Stomach smooth muscle (tissue), 2 donors: ENCODE measurements at regions not wholly inside any gene's neighbourhood (a gene's known extent, or its start where the extent isn't known, plus 50 kb on each side); places are given as distances from the start of the nearest gene placed in this dataset.

Source experiments
- H3K27ac ChIP-seq: one replicate; pipeline ENCODE4 v1.7.0; 2013; ENCODE audit warnings: mild to moderate bottlenecking, low read length, inconsistent platforms
- H3K27me3 ChIP-seq, 2 donors: one replicate each; pipeline ENCODE4 v1.7.0; 2013; ENCODE audit warnings: low read length in 2 of 2; ENCODE audit not compliant: insufficient read depth in 2 of 2, control insufficient read depth in 1 of 2
- H3K36me3 ChIP-seq, 2 donors: one replicate each; pipeline ENCODE4 v1.7.0; 2013; ENCODE audit warnings: low read length in 2 of 2; ENCODE audit not compliant: control insufficient read depth in 2 of 2, insufficient read depth in 2 of 2
- H3K4me1 ChIP-seq: one replicate; pipeline ENCODE4 v1.7.0; 2013; ENCODE audit warnings: low read length; ENCODE audit not compliant: control insufficient read depth, insufficient read depth
- H3K4me3 ChIP-seq, 2 donors: one replicate each; pipeline ENCODE4 v1.7.0; 2013; ENCODE audit warnings: low read length in 2 of 2
- H3K9ac ChIP-seq, 2 donors: one replicate each; pipeline ENCODE4 v1.7.0; 2013; ENCODE audit warnings: low read length in 2 of 2, mild to moderate bottlenecking in 1 of 2
- H3K9me3 ChIP-seq, 2 donors: one replicate each; pipeline ENCODE4 v1.7.0; 2013; ENCODE audit warnings: low read length in 2 of 2; ENCODE audit not compliant: control insufficient read depth in 2 of 2
- donor health status: healthy.
- donor health status: Pancreatic carcinoma.

DNA sequence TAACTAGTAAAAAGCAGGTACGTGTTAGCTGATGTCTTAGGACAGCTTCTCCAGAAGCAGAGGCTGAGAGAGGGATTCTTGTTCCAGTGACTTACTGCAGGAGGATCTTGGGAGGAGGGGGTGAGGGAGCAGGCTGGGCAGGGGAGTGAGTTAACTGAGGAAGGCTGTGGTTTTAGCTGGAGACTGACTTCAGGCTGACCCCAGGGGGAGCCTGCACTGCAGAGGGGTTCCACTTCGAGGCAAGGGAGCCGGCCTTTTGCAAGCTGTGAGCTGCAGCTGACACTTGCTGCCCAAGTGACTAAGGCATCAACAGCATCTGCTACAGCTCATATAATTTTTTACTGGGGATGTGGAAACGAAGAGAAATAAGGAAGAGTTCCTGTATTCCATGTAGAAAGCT is 50.4 kb upstream of the SOD1 start:
- no peaks in the 10 kb centered on the region for H3K27me3 ChIP-seq
- H3K4me3 ChIP-seq, result no peak overlapping the region
- H3K9ac ChIP-seq, result no peak overlapping the region
- H3K27ac ChIP-seq, result no peak overlapping the region
- no peaks in the 10 kb centered on the region for H3K9me3 ChIP-seq
- no peaks in the 10 kb centered on the region for H3K36me3 ChIP-seq
- no peaks in the 10 kb centered on the region for H3K4me1 ChIP-seq

DNA sequence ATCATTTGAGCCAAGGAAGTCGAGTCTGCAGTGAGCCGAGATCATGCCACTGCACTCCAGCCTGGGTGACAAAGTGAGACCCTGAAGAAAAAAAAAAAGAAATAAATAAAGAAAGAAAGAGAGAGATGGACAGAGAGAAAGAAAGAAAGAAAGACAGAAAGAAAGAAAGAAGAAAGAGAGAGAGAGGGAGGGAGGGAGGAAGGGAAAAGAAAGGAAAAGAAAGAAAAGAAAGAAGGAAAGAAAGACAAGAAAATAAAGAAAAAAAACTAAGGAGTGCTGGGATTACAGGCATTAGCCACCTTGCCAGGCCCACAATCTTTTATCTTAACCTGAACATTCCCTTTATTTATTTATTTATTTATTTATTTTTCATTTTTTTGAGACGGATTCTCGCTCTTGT is 51.7 kb upstream of the SOD1 start:
- Histone ChIP-seq H3K4me3 (no peak overlapping the region), H3K27ac (no peak overlapping the region), H3K9me3 (no peaks in the 10 kb centered on the region)

DNA sequence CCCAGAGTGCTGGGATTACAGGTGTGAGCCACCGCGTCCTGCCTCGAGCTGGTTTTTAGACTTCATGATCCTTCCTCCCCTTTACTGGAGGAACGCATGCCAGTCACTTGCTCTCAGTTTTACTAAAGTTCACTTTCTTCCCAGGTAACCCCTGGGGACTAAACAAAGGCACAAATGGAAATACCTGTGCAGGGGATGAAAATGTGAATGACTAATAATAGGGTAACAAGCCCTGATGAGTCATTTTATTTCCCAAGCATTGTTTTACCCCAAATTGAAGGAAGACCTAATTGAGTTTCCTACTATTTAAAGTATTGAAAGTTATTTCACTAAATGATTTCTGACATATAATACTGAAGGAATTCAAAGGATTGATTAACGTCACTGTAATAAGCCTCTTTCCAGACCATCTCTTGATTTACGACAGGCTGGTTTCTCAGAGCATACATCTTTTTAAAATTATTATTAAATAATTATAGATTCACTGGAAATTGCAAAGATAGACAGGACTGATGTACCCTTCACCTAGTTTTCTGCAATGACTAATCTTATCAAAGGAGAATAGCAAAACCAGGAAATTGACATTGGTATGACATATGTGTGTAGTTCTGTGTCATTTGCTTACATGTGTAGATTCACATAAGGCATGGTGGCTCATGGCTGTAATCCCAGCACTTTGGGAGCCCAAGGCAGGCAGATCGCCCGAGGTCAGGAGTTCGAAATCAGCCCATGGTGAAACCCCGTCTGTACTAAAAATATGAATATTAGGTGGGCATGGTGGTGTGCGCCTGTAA is 53.2 kb upstream of the SOD1 start:
- H3K4me3 ChIP-seq, result no peak overlapping the region
- H3K36me3 ChIP-seq, result no peaks in the 10 kb centered on the region
- H3K9ac ChIP-seq, result no peak overlapping the region
- no peaks in the 10 kb centered on the region for H3K9me3 ChIP-seq
- H3K27ac ChIP-seq, result no peak overlapping the region
- no peaks in the 10 kb centered on the region for H3K27me3 ChIP-seq
- H3K4me1 ChIP-seq, result no peaks in the 10 kb centered on the region

More for the DNA sequence above, 51.7 kb upstream of the SOD1 start:
- no peak overlapping the region for H3K9ac ChIP-seq
- no peaks in the 10 kb centered on the region for H3K36me3 ChIP-seq
- no peaks in the 10 kb centered on the region for H3K27me3 ChIP-seq
- no peaks in the 10 kb centered on the region for H3K4me1 ChIP-seq

DNA sequence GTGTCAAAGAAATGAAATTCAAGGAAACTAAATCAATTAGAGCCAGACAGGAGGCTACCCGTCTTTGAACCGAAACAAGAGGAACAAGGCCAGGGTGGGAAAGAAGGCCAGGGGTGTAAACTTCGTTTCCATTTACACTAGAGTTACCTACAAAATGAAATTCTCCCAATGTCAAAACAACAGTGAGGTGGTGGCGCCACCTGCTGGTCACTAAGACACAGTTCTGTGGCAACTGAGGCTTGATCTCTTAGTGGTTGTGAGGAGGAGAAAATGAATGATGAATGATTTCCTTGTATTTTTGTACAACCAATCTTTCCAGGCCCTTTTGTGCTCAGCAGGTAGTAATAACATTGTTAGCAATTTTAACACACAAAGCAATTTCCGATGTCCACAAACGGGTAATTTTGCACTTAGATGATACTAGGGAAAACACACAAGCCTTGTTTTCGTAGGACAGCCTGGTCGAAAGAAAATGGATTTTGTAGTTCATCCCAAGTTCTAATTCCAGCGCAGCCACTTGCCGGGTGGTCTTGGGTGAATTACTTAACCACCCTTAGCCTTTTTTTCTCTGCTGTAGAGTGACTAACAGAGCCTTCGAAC is 54.8 kb upstream of the SOD1 start:
- no peaks in the 10 kb centered on the region for H3K9me3 ChIP-seq
- H3K27ac ChIP-seq, result no peak overlapping the region
- H3K27me3 ChIP-seq, result no peaks in the 10 kb centered on the region
- H3K4me3 ChIP-seq, result no peak overlapping the region
- no peaks in the 10 kb centered on the region for H3K36me3 ChIP-seq
- H3K4me1 ChIP-seq, result no peaks in the 10 kb centered on the region
- H3K9ac ChIP-seq, result no peak overlapping the region

DNA sequence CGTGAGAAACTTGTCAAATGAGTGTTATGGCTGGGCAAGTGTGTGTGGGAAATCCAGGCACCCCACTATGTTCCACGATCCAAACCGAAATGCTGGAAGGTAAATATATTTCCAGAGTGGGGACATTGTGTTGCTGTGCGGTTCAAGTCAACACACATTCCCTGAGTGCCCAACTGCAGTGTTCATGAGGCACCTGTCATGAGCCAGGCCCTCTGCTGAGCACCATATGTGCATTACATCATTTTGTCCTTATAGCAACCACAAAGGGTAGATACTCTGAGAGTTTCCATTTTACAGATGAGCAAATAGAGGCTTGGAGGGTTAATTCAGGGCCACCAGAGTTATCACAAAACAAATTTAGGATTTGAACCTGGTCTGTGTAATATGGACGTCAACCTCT is 59.9 kb upstream of the SOD1 start:
- Histone ChIP-seq H3K27me3 (peaks cover 0 to 2% of the 10 kb centered on the region in 2 donors), H3K27ac (no peak overlapping the region), H3K36me3 (no peaks in the 10 kb centered on the region), H3K9me3 (peaks cover 3% of the 10 kb centered on the region in 2 donors), H3K4me1 (no peaks in the 10 kb centered on the region), H3K4me3 (no peak overlapping the region), H3K9ac (no peak overlapping the region)

DNA sequence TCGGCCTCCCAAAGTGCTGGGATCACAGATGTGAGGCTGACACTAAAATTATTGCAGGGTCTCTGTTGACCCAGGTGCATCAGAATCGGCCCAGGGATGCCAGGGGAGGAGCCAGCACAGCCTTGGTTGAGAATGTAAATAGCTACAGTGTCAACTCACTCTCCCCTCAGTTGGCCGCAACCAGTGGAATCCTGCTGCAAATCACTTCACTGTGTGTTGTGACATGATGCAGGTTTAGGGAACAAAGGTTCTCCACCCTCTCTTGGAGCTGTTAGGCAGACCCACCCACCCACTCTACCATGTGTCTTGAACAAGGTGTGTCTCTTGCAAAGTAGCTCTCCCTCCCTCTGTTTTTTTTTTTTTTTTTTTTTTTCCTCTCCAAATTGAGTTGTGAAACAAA is 60.5 kb upstream of the SOD1 start:
- peaks cover 0 to 2% of the 10 kb centered on the region in 2 donors for H3K27me3 ChIP-seq
- H3K4me1 ChIP-seq, result no peaks in the 10 kb centered on the region
- no peak overlapping the region for H3K4me3 ChIP-seq
- H3K36me3 ChIP-seq, result no peaks in the 10 kb centered on the region
- H3K27ac ChIP-seq, result no peak overlapping the region
- H3K9ac ChIP-seq, result no peak overlapping the region
- H3K9me3 ChIP-seq, result peaks cover 5% of the 10 kb centered on the region in 2 donors

DNA sequence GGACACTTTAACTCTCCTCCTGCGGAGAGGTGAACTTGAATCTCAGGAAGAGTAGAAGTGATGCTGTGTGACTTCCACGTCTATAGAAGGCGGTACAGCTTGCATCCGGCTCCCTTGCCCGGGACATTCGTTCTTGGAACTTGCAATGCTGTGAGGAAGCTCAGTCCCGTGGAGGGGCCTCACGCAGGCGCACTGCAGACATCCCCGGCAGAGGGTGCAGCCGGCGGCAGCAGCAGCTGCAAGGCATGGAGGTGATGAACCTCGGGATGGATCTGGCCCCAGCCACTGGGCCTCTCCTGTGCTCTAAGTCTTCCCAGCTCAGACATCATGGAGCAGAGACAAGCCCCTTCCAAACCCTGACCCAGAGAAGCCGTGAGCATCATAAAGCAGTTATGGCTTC is 61.8 kb upstream of the SOD1 start:
- no peaks in the 10 kb centered on the region for H3K4me1 ChIP-seq
- H3K9me3 ChIP-seq, result peaks cover 5% of the 10 kb centered on the region in 2 donors
- H3K27me3 ChIP-seq, result peaks cover 0 to 2% of the 10 kb centered on the region in 2 donors
- no peaks in the 10 kb centered on the region for H3K36me3 ChIP-seq
- no peak overlapping the region for H3K4me3 ChIP-seq
- no peak overlapping the region for H3K9ac ChIP-seq
- H3K27ac ChIP-seq, result no peak overlapping the region

DNA sequence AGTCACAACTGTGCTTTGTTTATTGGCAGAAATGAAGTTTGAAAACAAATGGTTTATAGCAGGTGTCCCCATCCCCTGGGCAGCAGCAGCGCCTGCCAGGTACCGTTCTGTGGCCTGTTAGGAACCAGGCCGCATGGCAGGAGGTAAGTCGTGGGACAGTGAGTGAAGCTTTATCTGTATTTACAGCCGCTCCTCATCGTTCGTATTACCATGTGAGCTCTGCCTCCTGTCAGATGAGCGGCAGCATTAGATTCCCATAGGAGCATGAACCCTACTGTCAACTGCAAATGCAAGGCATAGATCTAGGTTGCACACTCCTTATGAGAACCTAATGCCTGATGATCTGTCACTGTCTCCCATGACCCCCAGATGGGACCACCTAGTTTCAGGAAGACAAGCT is 63.4 kb upstream of the SOD1 start:
- Histone ChIP-seq H3K9me3 (peaks cover 5% of the 10 kb centered on the region in 2 donors), H3K36me3 (no peaks in the 10 kb centered on the region), H3K9ac (no peak overlapping the region), H3K4me3 (no peak overlapping the region), H3K27ac (no peak overlapping the region), H3K27me3 (peaks cover 0 to 2% of the 10 kb centered on the region in 2 donors), H3K4me1 (no peaks in the 10 kb centered on the region)

DNA sequence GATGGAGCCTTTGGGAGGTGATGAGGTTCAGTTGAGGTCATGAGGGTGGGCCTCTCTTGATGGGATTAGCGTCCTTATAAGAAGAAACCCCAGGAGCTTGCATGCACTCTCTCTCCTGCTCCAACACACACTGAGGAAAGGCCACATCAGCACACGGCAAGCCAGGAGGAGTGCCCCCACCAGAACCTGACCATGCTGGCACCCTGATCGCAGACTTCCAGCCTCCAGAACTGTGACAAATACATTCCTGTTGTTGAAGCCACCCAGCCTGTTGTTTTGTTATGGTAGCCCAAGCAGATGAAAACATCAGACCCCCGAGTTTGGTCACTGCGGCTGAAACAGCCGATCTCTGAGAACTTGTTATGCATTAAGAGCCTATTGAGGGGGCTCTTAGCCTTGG is 64.8 kb upstream of the SOD1 start:
- peaks cover 0 to 2% of the 10 kb centered on the region in 2 donors for H3K27me3 ChIP-seq
- no peaks in the 10 kb centered on the region for H3K4me1 ChIP-seq
- no peak overlapping the region for H3K27ac ChIP-seq
- H3K4me3 ChIP-seq, result no peak overlapping the region
- peaks cover 5% of the 10 kb centered on the region in 2 donors for H3K9me3 ChIP-seq
- H3K36me3 ChIP-seq, result no peaks in the 10 kb centered on the region
- no peak overlapping the region for H3K9ac ChIP-seq

DNA sequence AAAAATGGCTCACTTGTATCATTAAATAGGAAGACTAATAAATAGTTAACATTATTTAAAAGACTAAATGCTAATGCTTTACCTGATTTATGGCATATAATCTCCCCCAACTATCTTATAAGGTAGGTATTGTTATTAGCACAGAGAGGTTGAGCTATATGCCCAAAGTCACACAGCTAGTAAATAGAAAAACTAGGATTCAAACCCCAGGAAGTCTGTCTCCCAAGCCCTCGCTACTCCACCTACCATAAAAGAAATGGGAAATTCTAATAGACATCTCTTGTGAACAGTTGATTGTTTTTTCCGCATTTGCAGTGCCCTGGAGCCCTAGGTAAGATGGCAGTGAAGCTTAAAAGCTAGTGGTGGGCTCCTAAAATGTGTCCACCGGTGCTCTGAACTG is 65.2 kb upstream of the SOD1 start:
- Histone ChIP-seq H3K4me1 (no peaks in the 10 kb centered on the region), H3K27me3 (peaks cover 0 to 2% of the 10 kb centered on the region in 2 donors), H3K4me3 (no peak overlapping the region), H3K27ac (no peak overlapping the region), H3K9ac (no peak overlapping the region), H3K36me3 (no peaks in the 10 kb centered on the region), H3K9me3 (peaks cover 5% of the 10 kb centered on the region in 2 donors)

DNA sequence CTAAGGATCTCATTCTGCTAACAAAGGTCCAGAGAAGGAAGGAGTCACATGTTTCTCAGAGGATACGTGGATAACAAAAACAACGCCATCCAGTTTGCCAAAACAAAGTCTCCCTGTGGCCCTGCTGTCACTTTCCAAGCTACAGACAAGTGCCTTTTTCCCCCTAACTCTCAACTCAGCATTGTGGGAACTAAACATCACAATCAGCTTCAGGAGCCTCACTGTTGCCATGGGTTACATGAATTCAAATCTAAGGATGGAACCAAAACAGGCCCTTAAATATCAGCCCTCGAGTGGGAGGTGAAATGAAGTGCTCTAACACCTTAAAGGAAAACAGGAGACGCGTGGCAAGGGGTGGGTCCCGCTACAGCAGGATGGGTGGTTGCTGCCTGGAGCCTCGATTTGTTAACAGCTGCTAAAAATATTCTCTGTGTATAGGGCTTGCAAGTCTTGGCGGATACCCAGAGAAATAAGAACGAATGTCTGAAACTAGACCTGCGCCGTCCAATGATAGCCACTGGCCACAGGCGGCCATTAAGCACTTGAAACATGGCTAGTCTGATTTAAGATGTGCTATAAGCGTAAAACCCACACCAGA is 66.4 kb upstream of the SOD1 start:
- no peak overlapping the region for H3K27ac ChIP-seq
- H3K4me1 ChIP-seq, result no peaks in the 10 kb centered on the region
- H3K9ac ChIP-seq, result no peak overlapping the region
- H3K27me3 ChIP-seq, result peaks cover 0 to 2% of the 10 kb centered on the region in 2 donors
- peaks cover 5% of the 10 kb centered on the region in 2 donors for H3K9me3 ChIP-seq
- no peaks in the 10 kb centered on the region for H3K36me3 ChIP-seq
- no peak overlapping the region for H3K4me3 ChIP-seq
